K562 (cell line): ENCODE measurements at regions not wholly inside any gene's neighbourhood (a gene's known extent, or its start where the extent isn't known, plus 50 kb on each side); places are given as distances from the start of the nearest gene placed in this dataset.
A peak's percentile ranks its signal among the peaks of the same experiment; 100 is the strongest.

Experiments used
- ATAC-seq: fragments of 200-7000 bp; cut with Tn5 transposase; 3 replicates; pipeline ENCODE4 v1.9.1; 2020; ENCODE audit warnings: moderate library complexity
- BruUV-seq: library from RNA; stranded (reverse); fragments of 400-500 nt; replicated peaks from 2 replicates; lab custom pipeline; 2021; lab: Mats Ljungman, UMichigan
- CTCF ChIA-PET: fragments of 300-600 bp; formaldehyde crosslinking; extraction: SDS; loops from one replicate; lab custom pipeline; 2021; ENCODE audit warnings: low intra/inter-chr PET ratio; lab: Yijun Ruan, JAX
- POLR2A ChIA-PET: fragments of 300-600, 350-650 bp; sonication (Branson Sonifier 250); formaldehyde crosslinking; extraction: SDS; loops from one replicate; lab custom pipeline; 2021; ENCODE audit warnings: antibody characterized with exemption, inconsistent platforms; lab: Yijun Ruan, JAX
- DNase-seq, 4 experiments: peaks; one replicate each; pipeline versions ENCODE4 v3.0.0 to v3.0.0-alpha.2; 2011 to 2018; ENCODE audit warnings: low spot score in 3 of 4, mixed read lengths in 3 of 4; ENCODE audit errors: extremely low read depth in 1 of 4
- FAIRE-seq: peaks from 2 replicates; lab custom pipeline; 2011; peaks lifted over from hg19 to GRCh38; lab: Jason Lieb, UNC
- H2AFZ ChIP-seq: 2 replicates; pipeline ENCODE4 v1.6.0; 2011; ENCODE audit warnings: low read depth, low read length, control low read depth, inconsistent platforms
- H3K27ac ChIP-seq: fragments of 200-600 bp; 3 replicates; pipeline ENCODE4 v1.8.0; 2011; ENCODE audit warnings: low read depth, mild to moderate bottlenecking, control low read depth, inconsistent platforms, low read length, moderate library complexity, mixed read lengths; ENCODE audit errors: extremely low read depth
- H3K27me3 ChIP-seq, 2 experiments: fragments of 300-600 bp in 1 of 2; 2 replicates in 1 of 2; 3 replicates in 1 of 2; pipeline versions ENCODE4 v1.6.0 to v1.8.0; 2011; ENCODE audit warnings: inconsistent platforms in 2 of 2, low read length in 2 of 2, mild to moderate bottlenecking in 1 of 2, mixed read lengths in 1 of 2, moderate library complexity in 1 of 2; ENCODE audit not compliant: control insufficient read depth in 2 of 2, insufficient read depth in 2 of 2
- H3K36me3 ChIP-seq: fragments of 300-600 bp; 3 replicates; pipeline ENCODE4 v1.8.0; 2011; ENCODE audit warnings: mild to moderate bottlenecking, low read length, inconsistent platforms; ENCODE audit not compliant: control insufficient read depth, insufficient read depth
- H3K4me1 ChIP-seq, 2 experiments: fragments of 200-600 bp in 1 of 2; replicated peaks in 1 of 2; 2 replicates in 1 of 2; 3 replicates in 1 of 2; pipeline versions ENCODE4 v1.5.1 to v1.8.0; 2011; ENCODE audit warnings: inconsistent platforms in 2 of 2, low read length in 2 of 2, mild to moderate bottlenecking in 1 of 2, mixed read lengths in 1 of 2, moderate library complexity in 1 of 2; ENCODE audit not compliant: control insufficient read depth in 2 of 2, insufficient read depth in 2 of 2
- H3K4me2 ChIP-seq: 2 replicates; pipeline ENCODE4 v1.6.1; 2011; ENCODE audit warnings: low read length, control low read depth, inconsistent platforms, mixed read lengths; ENCODE audit not compliant: insufficient read depth
- H3K4me3 ChIP-seq: fragments of 200-600 bp; sonication (generic), shearing (Covaris generic); 2 replicates; pipeline ENCODE4 v1.5.1; 2016; ENCODE audit warnings: control low read depth, inconsistent platforms
- H3K79me2 ChIP-seq: fragments of 200-600 bp; 3 replicates; pipeline ENCODE4 v1.8.0; 2011; ENCODE audit warnings: low read length, inconsistent platforms; ENCODE audit not compliant: control insufficient read depth, insufficient read depth
- H3K9ac ChIP-seq, 2 experiments: 2 replicates each; pipeline versions ENCODE4 v1.6.0 to v1.6.1; 2011; ENCODE audit warnings: low read depth in 2 of 2, low read length in 2 of 2, control low read depth in 1 of 2, inconsistent platforms in 1 of 2, mild to moderate bottlenecking in 1 of 2, mixed read lengths in 1 of 2; ENCODE audit not compliant: insufficient read depth in 1 of 2
- H3K9me1 ChIP-seq: one replicate; pipeline ENCODE4 v1.6.0; 2011; ENCODE audit warnings: inconsistent platforms, mild to moderate bottlenecking, low read length, moderate library complexity; ENCODE audit not compliant: control insufficient read depth, insufficient read depth
- H3K9me3 ChIP-seq: replicated peaks from 2 replicates; pipeline ENCODE4 v1.5.1; 2011; ENCODE audit warnings: low read depth, low read length, inconsistent platforms; ENCODE audit not compliant: control insufficient read depth, insufficient read depth
- H4K20me1 ChIP-seq: replicated peaks from 2 replicates; pipeline ENCODE4 v1.6.1; 2011; ENCODE audit warnings: low read length, inconsistent platforms, mixed read lengths; ENCODE audit not compliant: control insufficient read depth, insufficient read depth
- ARNT ChIP-seq, 2 experiments: fragments of 450-650 bp; IDR thresholded peaks; 2 replicates each; pipeline ENCODE4 v1.6.1; 2016; ENCODE audit warnings: mild to moderate bottlenecking in 1 of 2
- BACH1 ChIP-seq: fragments of 200-800 bp; sonication (Bioruptor generic); IDR thresholded peaks from 2 replicates; pipeline ENCODE4 v1.6.1; 2016; ENCODE audit warnings: missing genetic modification characterization, missing compliant biosample characterization
- CBFA2T2 ChIP-seq: fragments of 450-650 bp; conservative IDR thresholded peaks from 2 replicates; pipeline ENCODE4 v1.6.1; 2017; ENCODE audit warnings: mild to moderate bottlenecking
- HDGF ChIP-seq: fragments of 450-650 bp; IDR thresholded peaks from 2 replicates; pipeline ENCODE4 v1.6.1; 2016
- ILF3 ChIP-seq: fragments of 450-650 bp; IDR thresholded peaks from 2 replicates; pipeline ENCODE4 v1.6.1; 2018; ENCODE audit warnings: antibody characterized with exemption, mild to moderate bottlenecking, moderate library complexity, borderline replicate concordance
- KLF1 ChIP-seq: fragments of 450-650 bp; IDR thresholded peaks from 2 replicates; pipeline ENCODE4 v1.6.1; 2016; ENCODE audit warnings: missing genetic modification characterization, missing compliant biosample characterization
- OTX1 ChIP-seq: fragments of 450-650 bp; formaldehyde crosslinking; IDR thresholded peaks from 2 replicates; pipeline ENCODE4 v1.4.0; 2022; ENCODE audit warnings: mild to moderate bottlenecking
- PREB ChIP-seq: sonication (generic); formaldehyde crosslinking; IDR thresholded peaks from 2 replicates; pipeline ENCODE4 v1.8.1; 2023; ENCODE audit warnings: mild to moderate bottlenecking, missing genetic modification reagents
- RAD51 ChIP-seq: fragments of 450-650 bp; IDR thresholded peaks from 2 replicates; pipeline ENCODE4 v1.7.1; 2016; ENCODE audit warnings: low read depth, mild to moderate bottlenecking, borderline replicate concordance
- TFE3 ChIP-seq: fragments of 450-650 bp; formaldehyde crosslinking; IDR thresholded peaks from 2 replicates; pipeline ENCODE4 v1.4.0; 2020; ENCODE audit warnings: mild to moderate bottlenecking, mixed read lengths
- TOE1 ChIP-seq, 2 experiments: fragments of 450-650 bp in 1 of 2; sonication (generic) in 1 of 2; formaldehyde crosslinking in 1 of 2; IDR thresholded peaks; 2 replicates each; pipeline versions ENCODE4 v1.7.1 to v1.8.0; 2016 to 2022; ENCODE audit warnings: borderline replicate concordance in 2 of 2, mild to moderate bottlenecking in 2 of 2, antibody characterized with exemption in 1 of 2, inconsistent platforms in 1 of 2, low read depth in 1 of 2, missing genetic modification reagents in 1 of 2, moderate library complexity in 1 of 2
- USF2 ChIP-seq: sonication (generic); formaldehyde crosslinking; IDR thresholded peaks from 2 replicates; pipeline ENCODE4 v1.5.0; 2020; ENCODE audit warnings: missing genetic modification reagents
- ZFP30 ChIP-seq: fragments of 250-450 bp; sonication (Bioruptor Pico); IDR thresholded peaks from 2 replicates; pipeline ENCODE4 v1.8.0; 2022; ENCODE audit warnings: moderate library complexity, mild to moderate bottlenecking, inconsistent platforms, borderline replicate concordance
- ZNF24 ChIP-seq: fragments of 450-650 bp; IDR thresholded peaks from 2 replicates; pipeline ENCODE4 v1.6.1; 2016
- ZNF354B ChIP-seq: fragments of 250-450 bp; sonication (Bioruptor Pico); IDR thresholded peaks from 2 replicates; pipeline ENCODE4 v1.4.0; 2020
- ZNF408 ChIP-seq: fragments of 250-450 bp; sonication (Bioruptor Pico); IDR thresholded peaks from 2 replicates; pipeline ENCODE4 v1.4.0; 2020; ENCODE audit warnings: low read depth, mild to moderate bottlenecking, moderate library complexity
- WGBS: fragments of 100-300 bp; shearing (Covaris generic); methylation state at CpG from one replicate; pipeline ENCODE4 v1.1.6; 2016; ENCODE audit warnings: low coverage, mixed read lengths; ENCODE audit not compliant: insufficient coverage; ENCODE audit errors: missing lambda C conversion rate; 5-methylcytosine and 5-hydroxymethylcytosine counted together
- in situ Hi-C: fragments of 300-500 bp; cut with MboI; formaldehyde crosslinking; loops from 4 replicates; pipeline ENCODE4 v1.15.0; 2018; ENCODE audit warnings: inconsistent platforms, mixed read lengths
- intact Hi-C: fragments of 100-400 bp; cut with micrococcal nuclease; formaldehyde crosslinking; loops from 2 replicates; pipeline ENCODE4 v1.14.2; 2022

GRCh38 chr1:37262439-37263170 is 211.8 kb upstream of the ZC3H12A start:
- in situ Hi-C loops = no loop called here
- peak; percentile 47; the same call in 1 of the 2 replicates for TF ChIP-seq TOE1 (IDR thresholded peaks at IDR 0.05; ENCODE audit: borderline replicate concordance)
- TF ChIP-seq TOE1 (CRISPR knock-in tag; IDR thresholded peaks at IDR 0.05; ENCODE audit: borderline replicate concordance, low read depth) = no peak
- no peak for TF ChIP-seq ZFP30
- TF ChIP-seq RAD51 = peak; percentile 81
- TF ChIP-seq ZNF24 = 0 out of 2 replicates have a peak, but pooled peaks have one; percentile 17
- peak; percentile 49 for TF ChIP-seq CBFA2T2
- peak; percentile 58; the same call in 1 of the 2 replicates for TF ChIP-seq USF2
- TF ChIP-seq ARNT (IDR thresholded peaks at IDR 0.05) = no peak
- TF ChIP-seq TFE3 = peak; percentile 92
- no peak for TF ChIP-seq HDGF
- no peak for TF ChIP-seq BACH1
- TF ChIP-seq KLF1 (tag) = no peak
- TF ChIP-seq PREB (CRISPR knock-in tag) = no peak
- TF ChIP-seq ZNF354B (CRISPR knock-in tag) = no peak
- no peak for TF ChIP-seq ILF3
- no peak for TF ChIP-seq OTX1
- no peak for TF ChIP-seq ZNF408 (CRISPR knock-in tag)
- TF ChIP-seq, all 486 proteins: peak for 6
- no peaks in the 10 kb centered on the region for H3K9me3 ChIP-seq
- no peaks in the 10 kb centered on the region for H3K9me1 ChIP-seq
- H4K20me1 ChIP-seq = peaks cover 7% of the 10 kb centered on the region; the same call in 1 of the 2 replicates
- ChIA-PET CTCF (no interaction called here), POLR2A (no interaction called here)
- H3K79me2 ChIP-seq = no peaks in the 10 kb centered on the region
- no TSS peak for BruUV-seq
- H2AFZ ChIP-seq = no peak overlapping the region
- no peak overlapping the region for H3K4me2 ChIP-seq
- H3K27me3 ChIP-seq = peaks cover 0 to 11% of the 10 kb centered on the region in 2 experiments; a peak in 1 of 5 replicates
- intact Hi-C loops = no loop called here
- no peaks in the 10 kb centered on the region for H3K4me1 ChIP-seq
- ATAC-seq (no peak), DNase-seq (no peak), FAIRE-seq (no peak)
- no peak overlapping the region for H3K4me3 ChIP-seq
- no peak overlapping the region for H3K27ac ChIP-seq
- no peaks in the 10 kb centered on the region for H3K36me3 ChIP-seq
- H3K9ac ChIP-seq = no peak overlapping the region
- 0% methylated on average over 6 of the region's 6 CpGs for WGBS
